22Rv1 (cell line): ENCODE measurements at regions not wholly inside any gene's neighbourhood (a gene's known extent, or its start where the extent isn't known, plus 50 kb on each side); places are given as distances from the start of the nearest gene placed in this dataset.

Experiments used
- CTCF ChIP-seq: fragments of 450-650 bp; IDR thresholded peaks from 2 replicates; pipeline ENCODE4 v1.5.1; 2017; ENCODE audit warnings: mild to moderate bottlenecking
- ZFX ChIP-seq: fragments of 450-650 bp; IDR thresholded peaks from 2 replicates; pipeline ENCODE4 v1.6.1; 2017; ENCODE audit warnings: antibody characterized with exemption, borderline replicate concordance

GRCh38 chr3:166420071-166420470, 582.8 kb upstream of the BCHE start:
- TF ChIP-seq CTCF (no peak), ZFX (no peak)
